Adrenal gland (tissue), 9 donors: ENCODE measurements at regions not wholly inside any gene's neighbourhood (a gene's known extent, or its start where the extent isn't known, plus 50 kb on each side); places are given as distances from the start of the nearest gene placed in this dataset.

Experiments
- DNase-seq, 7 donors: peaks; one replicate each; pipeline ENCODE4 v3.0.0-alpha.2; 2019 to 2020
- H3K27ac ChIP-seq, 5 donors: fragments of 200-600 bp; sonication (generic) in 4 of 5; 1 replicate in 3 of 5; 2 replicates in 2 of 5; pipeline versions ENCODE4 v1.5.1 to v1.8.0; 2016 to 2020; ENCODE audit warnings: mild to moderate bottlenecking in 1 of 5
- H3K27me3 ChIP-seq: fragments of 200-600 bp; 2 replicates; pipeline ENCODE4 v1.8.0; 2021
- H3K36me3 ChIP-seq, 2 donors: fragments of 200-600 bp; replicated peaks in 1 of 2; 1 replicate in 1 of 2; 2 replicates in 1 of 2; pipeline versions ENCODE4 v1.5.1 to v1.8.0; 2018 to 2022
- H3K4me1 ChIP-seq, 2 donors: fragments of 200-600 bp; replicated peaks in 1 of 2; 1 replicate in 1 of 2; 2 replicates in 1 of 2; pipeline versions ENCODE4 v1.5.1 to v1.8.0; 2018 to 2021
- H3K4me3 ChIP-seq, 4 donors: fragments of 200-600 bp; sonication (generic) in 3 of 4; one replicate each; pipeline ENCODE4 v1.5.1; 2016 to 2018
- H3K9me3 ChIP-seq, 3 donors: fragments of 200-600 bp; sonication (generic) in 1 of 3; replicated peaks in 1 of 3; 1 replicate in 2 of 3; 2 replicates in 1 of 3; pipeline versions ENCODE4 v1.5.1 to v1.8.0; 2016 to 2021
- CTCF ChIP-seq, 6 experiments: fragments of 450-650 bp in 4 of 6; fragments of 200-600 bp in 2 of 6; sonication (generic) in 1 of 6; IDR thresholded peaks; 1 replicate in 5 of 6; 2 replicates in 1 of 6; pipeline versions ENCODE4 v1.5.1 to v1.8.0; 2016 to 2021; ENCODE audit warnings: antibody characterized with exemption in 6 of 6, mild to moderate bottlenecking in 2 of 6, moderate library complexity in 1 of 6
- POLR2A ChIP-seq, 2 donors: fragments of 450-650 bp; IDR thresholded peaks; one replicate each; pipeline ENCODE4 v1.6.1; 2017; ENCODE audit warnings: antibody characterized with exemption in 2 of 2, mild to moderate bottlenecking in 2 of 2, moderate library complexity in 1 of 2
- WGBS, 4 donors: extraction: QIAGEN DNeasy Blood & Tissue Kit in 2 of 4; methylation state at CpG; one replicate each; pipeline versions ENCODE4 v1.1.5 to v1.1.7; 2013 to 2017; 5-methylcytosine and 5-hydroxymethylcytosine counted together
- intact Hi-C, 2 donors: fragments of 100-400 bp; cut with DNase I; formaldehyde crosslinking; loops; one replicate each; pipeline versions ENCODE4 v1.14.1 to v1.15.0; 2022 to 2023
- donor health status: healthy with polysubstance abuse.
- donor health status: Bipolar disorder and iron deficiency.
- donor health status: DM: yes; HTN: yes; CAD: no.
- donor health status: DM: no; HTN: no; CAD: no.
- donor health status: DM: no; HTN: no; CAD: no.

- TF ChIP-seq CTCF (IDR thresholded peaks at IDR 0.05) (no peak), POLR2A (IDR thresholded peaks at IDR 0.05) (no peak)
Observed at GRCh38 chr2:167471332-167471731, 583.1 kb downstream of the XIRP2 start.

GRCh38 chr2:167462379-167462778 is 574.1 kb downstream of the XIRP2 start:
- intact Hi-C loops: no loop called here
- DNase-seq: no peak

More at GRCh38 chr2:167471332-167471731, 583.1 kb downstream of the XIRP2 start:
- H3K9me3 ChIP-seq: no peaks in the 10 kb centered on the region
- H3K27ac ChIP-seq: no peak overlapping the region
- DNase-seq: no peak
- intact Hi-C loops: no loop called here
- H3K4me1 ChIP-seq: no peaks in the 10 kb centered on the region
- H3K36me3 ChIP-seq: no peaks in the 10 kb centered on the region
- H3K4me3 ChIP-seq: no peak overlapping the region
- no peaks in the 10 kb centered on the region for H3K27me3 ChIP-seq

GRCh38 chr2:167454036-167454435 is 565.8 kb downstream of the XIRP2 start:
- 83 to 92% (median 90%) methylated on average over 13 of the region's 13 CpGs for WGBS, 4 donors
- Histone ChIP-seq H3K4me3 (no peak overlapping the region), H3K4me1 (no peaks in the 10 kb centered on the region), H3K27ac (no peak overlapping the region), H3K27me3 (no peaks in the 10 kb centered on the region), H3K36me3 (no peaks in the 10 kb centered on the region), H3K9me3 (no peaks in the 10 kb centered on the region)
- intact Hi-C loops: no loop called here
- no peak for DNase-seq
- TF ChIP-seq CTCF (IDR thresholded peaks at IDR 0.05) (no peak), POLR2A (IDR thresholded peaks at IDR 0.05) (no peak)

More at GRCh38 chr2:167462379-167462778, 574.1 kb downstream of the XIRP2 start:
- WGBS, 4 donors: 70 to 77% (median 71%) methylated on average over 3 of the region's 3 CpGs
- no peak overlapping the region for H3K27ac ChIP-seq
- H3K4me3 ChIP-seq: no peak overlapping the region
- no peaks in the 10 kb centered on the region for H3K27me3 ChIP-seq
- TF ChIP-seq CTCF (IDR thresholded peaks at IDR 0.05) (no peak), POLR2A (IDR thresholded peaks at IDR 0.05) (no peak)
- no peaks in the 10 kb centered on the region for H3K36me3 ChIP-seq
- H3K4me1 ChIP-seq: no peaks in the 10 kb centered on the region
- peaks cover 0 to 12% (median 0%) of the 10 kb centered on the region in 3 donors for H3K9me3 ChIP-seq

- TF ChIP-seq CTCF (IDR thresholded peaks at IDR 0.05) (no peak), POLR2A (IDR thresholded peaks at IDR 0.05) (no peak)
- H3K4me1 ChIP-seq: no peaks in the 10 kb centered on the region
- 68 to 77% (median 72%) methylated on average over 8 to 9 of the region's 9 CpGs for WGBS, 4 donors
Observed at GRCh38 chr2:167451496-167452289, 563.4 kb downstream of the XIRP2 start.

More at GRCh38 chr2:167451496-167452289, 563.4 kb downstream of the XIRP2 start:
- no peaks in the 10 kb centered on the region for H3K27me3 ChIP-seq
- no peaks in the 10 kb centered on the region for H3K36me3 ChIP-seq
- no peak overlapping the region for H3K27ac ChIP-seq
- no peaks in the 10 kb centered on the region for H3K9me3 ChIP-seq
- intact Hi-C loops: no loop called here
- no peak for DNase-seq
- no peak overlapping the region for H3K4me3 ChIP-seq
